Peyer's patch (tissue), 4 donors: ENCODE measurements at regions not wholly inside any gene's neighbourhood (a gene's known extent, or its start where the extent isn't known, plus 50 kb on each side); places are given as distances from the start of the nearest gene placed in this dataset.

Experiments used
- POLR2A ChIP-seq, 2 donors: fragments of 450-650 bp; IDR thresholded peaks; one replicate each; pipeline ENCODE4 v1.5.1; 2017; ENCODE audit warnings: antibody characterized with exemption in 2 of 2, mild to moderate bottlenecking in 2 of 2, moderate library complexity in 2 of 2
- TF ChIP-seq, protein P1 (sequence below), 6 experiments: fragments of 450-650 bp in 4 of 6; fragments of 200-600 bp in 2 of 6; sonication (generic) in 1 of 6; IDR thresholded peaks; one replicate each; pipeline ENCODE4 v1.5.1; 2017 to 2019; ENCODE audit warnings: antibody characterized with exemption in 6 of 6, mild to moderate bottlenecking in 3 of 6, moderate library complexity in 1 of 6

DNA sequence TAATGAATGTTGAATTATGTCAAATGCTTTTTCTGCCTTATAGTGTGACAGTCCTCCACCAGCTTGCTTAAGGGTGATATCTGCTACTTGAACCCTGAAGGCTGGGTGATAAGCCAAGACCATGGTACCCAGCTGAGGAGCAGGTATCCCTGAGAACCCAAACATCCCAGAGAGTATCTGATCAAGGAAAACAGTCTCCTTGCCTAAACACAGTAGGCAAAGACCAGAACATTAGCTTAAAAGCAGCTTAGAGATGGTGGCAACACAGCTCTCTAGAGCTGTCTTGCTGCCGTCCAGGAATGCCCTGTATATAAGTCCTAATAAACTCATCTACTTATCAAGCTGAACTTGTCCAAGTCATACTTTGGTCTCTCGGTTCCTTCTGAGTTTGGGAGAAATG, 127.7 kb upstream of the PRSS16 start:
- TF ChIP-seq POLR2A (IDR thresholded peaks at IDR 0.05), result no peak
- TF ChIP-seq, protein P1, sequence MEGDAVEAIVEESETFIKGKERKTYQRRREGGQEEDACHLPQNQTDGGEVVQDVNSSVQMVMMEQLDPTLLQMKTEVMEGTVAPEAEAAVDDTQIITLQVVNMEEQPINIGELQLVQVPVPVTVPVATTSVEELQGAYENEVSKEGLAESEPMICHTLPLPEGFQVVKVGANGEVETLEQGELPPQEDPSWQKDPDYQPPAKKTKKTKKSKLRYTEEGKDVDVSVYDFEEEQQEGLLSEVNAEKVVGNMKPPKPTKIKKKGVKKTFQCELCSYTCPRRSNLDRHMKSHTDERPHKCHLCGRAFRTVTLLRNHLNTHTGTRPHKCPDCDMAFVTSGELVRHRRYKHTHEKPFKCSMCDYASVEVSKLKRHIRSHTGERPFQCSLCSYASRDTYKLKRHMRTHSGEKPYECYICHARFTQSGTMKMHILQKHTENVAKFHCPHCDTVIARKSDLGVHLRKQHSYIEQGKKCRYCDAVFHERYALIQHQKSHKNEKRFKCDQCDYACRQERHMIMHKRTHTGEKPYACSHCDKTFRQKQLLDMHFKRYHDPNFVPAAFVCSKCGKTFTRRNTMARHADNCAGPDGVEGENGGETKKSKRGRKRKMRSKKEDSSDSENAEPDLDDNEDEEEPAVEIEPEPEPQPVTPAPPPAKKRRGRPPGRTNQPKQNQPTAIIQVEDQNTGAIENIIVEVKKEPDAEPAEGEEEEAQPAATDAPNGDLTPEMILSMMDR (IDR thresholded peaks at IDR 0.05), result no peak
